HG03175 (cell line): ENCODE measurements at regions not wholly inside any gene's neighbourhood (a gene's known extent, or its start where the extent isn't known, plus 50 kb on each side); places are given as distances from the start of the nearest gene placed in this dataset.
"Not testable (repeated sequence)": the region's sequence is repeated elsewhere in the genome, so short reads cannot be mapped to it uniquely, and the experiment has no call there.

ENCODE experiments used
- ATAC-seq: cut with Tn5 transposase; IDR thresholded peaks from one replicate; pipeline ENCODE4 v1.9.1; 2021; ENCODE audit warnings: mild to moderate bottlenecking, moderate library complexity; ENCODE audit not compliant: unreplicated experiment

- no peak for ATAC-seq
These were observed 132.8 kb upstream of the RAP1B start for GRCh38 chr12:68477906-68478305.

- ATAC-seq, result no peak
These were observed 132.0 kb upstream of the RAP1B start for GRCh38 chr12:68478516-68479260.

GRCh38 chr12:68479261-68479895, 131.3 kb upstream of the RAP1B start:
- no peak for ATAC-seq

DNA sequence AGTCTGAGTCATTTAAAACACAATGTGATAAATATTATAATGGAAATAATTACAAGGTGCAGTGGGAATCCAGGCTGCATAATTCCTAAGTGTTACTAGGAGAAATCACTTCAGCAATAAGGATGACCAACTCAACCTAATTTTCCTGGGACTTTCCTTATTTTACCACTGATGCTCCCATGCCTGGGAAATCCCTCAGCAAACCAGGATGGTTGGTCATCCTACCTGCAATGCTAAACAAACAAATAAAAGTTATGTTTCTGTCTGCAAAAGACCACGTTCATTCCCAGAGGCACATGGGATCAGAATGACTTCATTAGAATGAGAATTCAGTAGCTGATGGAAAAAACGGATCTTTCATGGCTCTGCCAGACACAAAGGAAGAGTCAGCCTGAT, 130.8 kb upstream of the RAP1B start:
- no peak for ATAC-seq

GRCh38 chr12:68480526-68480925, 130.2 kb upstream of the RAP1B start:
- ATAC-seq, result no peak

GRCh38 chr12:68481181-68481941, 129.3 kb upstream of the RAP1B start:
- peak; percentile 49 for ATAC-seq

DNA sequence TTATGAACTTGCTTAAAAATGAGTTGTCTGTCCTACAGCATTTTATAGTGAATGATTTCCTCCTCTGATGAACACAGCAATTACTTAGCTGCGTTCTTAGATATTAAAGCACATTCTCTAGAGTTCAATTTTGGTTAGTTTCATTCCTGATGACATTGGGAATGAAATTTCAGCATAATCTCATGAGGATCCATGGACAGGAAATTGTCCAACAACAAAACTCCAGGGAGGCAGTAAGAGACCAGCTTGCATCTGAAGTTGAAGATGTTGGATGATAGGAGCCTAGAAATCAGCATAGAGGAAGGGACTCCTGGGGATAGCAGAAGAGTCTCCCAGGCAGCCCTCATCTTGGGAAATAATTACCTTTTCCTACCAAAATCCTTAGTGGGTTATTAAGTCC, 128.7 kb upstream of the RAP1B start:
- no peak for ATAC-seq

GRCh38 chr12:68482660-68483059, 128.0 kb upstream of the RAP1B start:
- peak; percentile 87 for ATAC-seq

DNA sequence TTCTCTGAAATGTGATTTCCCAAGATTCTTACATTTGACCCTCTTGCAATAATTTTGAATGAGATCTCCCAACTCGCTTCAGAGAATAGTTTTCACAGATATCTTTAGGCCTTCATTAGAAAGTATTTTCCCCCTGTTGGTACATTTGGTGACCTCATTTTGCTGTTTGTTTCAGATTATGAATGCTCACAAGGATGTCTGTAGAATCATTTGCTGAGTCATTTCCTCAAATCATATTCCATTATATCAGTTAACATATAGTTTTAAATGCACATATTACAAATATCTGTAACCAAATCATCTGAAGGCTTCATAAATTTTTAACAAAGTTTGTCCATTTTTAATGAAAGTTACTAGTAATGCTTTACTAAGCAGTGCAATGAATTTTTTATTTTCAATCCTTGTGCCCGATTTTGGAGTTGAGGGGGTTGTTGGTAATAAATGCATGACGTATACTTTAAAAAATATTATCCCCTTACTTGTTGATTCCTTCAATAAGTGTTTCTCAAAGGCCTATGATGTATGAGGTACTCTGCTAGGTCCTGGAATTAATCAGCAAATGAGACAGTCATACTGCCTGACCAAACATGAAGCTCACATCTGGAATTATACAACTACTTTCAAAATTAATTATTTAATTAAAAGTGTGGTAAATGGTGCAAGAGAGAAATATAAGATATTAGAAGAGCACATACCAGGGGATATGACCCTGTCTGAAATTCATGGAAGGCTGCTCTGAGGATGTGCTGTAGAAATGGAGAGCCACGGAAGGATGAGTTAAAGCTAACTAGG, 126.9 kb upstream of the RAP1B start:
- no peak for ATAC-seq

GRCh38 chr12:68484578-68484977, 126.1 kb upstream of the RAP1B start:
- not testable (repeated sequence) for ATAC-seq

DNA sequence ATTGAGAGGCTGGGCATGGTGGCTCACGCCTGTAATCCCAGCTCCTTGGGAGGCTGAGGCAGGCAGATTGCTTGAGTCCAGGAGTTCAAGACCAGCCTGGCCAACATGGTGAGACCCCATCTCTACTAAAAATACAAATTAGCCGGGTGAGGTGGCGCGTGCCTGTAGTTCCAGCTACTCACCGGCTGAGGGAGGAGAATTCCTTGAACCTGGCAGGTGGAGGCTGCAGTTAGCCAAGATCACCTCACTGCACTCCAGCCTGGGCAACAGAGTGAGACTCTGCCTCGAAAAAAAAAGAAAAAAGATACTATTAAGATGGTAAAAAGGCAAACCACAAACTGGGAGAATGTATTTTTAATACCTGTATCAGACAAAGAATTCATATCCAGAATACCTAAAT, 124.2 kb upstream of the RAP1B start:
- not testable (repeated sequence) for ATAC-seq

DNA sequence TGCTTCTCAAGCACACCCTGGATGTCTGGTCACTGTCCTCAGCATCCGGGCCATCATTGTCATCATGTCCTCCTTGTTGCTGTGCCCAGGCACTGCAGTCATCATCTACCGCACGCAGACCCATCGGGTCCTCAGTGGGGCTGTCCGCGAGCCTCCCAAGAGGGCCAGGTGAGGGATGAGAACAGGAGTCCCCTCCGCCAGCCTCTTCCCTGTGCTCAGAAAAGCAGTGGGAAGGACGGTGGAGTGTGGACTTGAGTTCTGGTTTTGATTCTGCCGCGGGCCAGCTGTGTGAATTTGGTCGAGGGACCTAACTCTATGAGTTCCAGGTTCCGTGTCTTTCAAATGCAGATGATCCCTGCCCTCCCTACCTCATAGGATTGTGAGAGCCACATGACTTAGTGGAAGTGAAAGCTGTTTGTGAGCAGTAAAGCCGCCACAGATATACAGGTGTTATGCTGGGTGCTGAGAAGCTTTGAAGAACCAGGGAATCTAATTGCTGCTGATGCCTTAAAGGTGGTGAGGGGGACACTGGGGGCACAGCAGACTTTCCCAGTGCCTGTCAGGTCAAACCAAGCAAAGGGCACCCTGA, 122.9 kb upstream of the RAP1B start:
- ATAC-seq, result peak; percentile 64

DNA sequence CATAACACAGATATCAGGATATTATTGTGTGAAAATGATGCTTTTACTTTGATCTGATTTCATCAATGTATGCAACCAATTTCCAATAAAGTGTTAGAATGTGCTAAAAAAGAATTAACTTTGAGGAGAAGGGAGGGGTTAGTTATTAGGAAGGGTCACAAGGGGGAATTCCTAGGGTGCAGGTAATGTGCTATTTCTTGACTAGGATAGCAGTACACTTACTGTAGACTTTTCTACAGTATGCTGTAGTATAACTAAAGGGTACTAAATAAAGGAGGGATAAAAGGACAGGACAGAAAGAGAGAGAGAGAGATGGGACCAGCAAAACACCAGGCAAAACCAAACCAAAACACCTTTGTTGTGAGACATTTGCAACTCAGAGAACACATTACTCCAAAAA, 121.4 kb upstream of the RAP1B start:
- no peak for ATAC-seq

GRCh38 chr12:68490476-68490875, 120.2 kb upstream of the RAP1B start:
- no peak for ATAC-seq

DNA sequence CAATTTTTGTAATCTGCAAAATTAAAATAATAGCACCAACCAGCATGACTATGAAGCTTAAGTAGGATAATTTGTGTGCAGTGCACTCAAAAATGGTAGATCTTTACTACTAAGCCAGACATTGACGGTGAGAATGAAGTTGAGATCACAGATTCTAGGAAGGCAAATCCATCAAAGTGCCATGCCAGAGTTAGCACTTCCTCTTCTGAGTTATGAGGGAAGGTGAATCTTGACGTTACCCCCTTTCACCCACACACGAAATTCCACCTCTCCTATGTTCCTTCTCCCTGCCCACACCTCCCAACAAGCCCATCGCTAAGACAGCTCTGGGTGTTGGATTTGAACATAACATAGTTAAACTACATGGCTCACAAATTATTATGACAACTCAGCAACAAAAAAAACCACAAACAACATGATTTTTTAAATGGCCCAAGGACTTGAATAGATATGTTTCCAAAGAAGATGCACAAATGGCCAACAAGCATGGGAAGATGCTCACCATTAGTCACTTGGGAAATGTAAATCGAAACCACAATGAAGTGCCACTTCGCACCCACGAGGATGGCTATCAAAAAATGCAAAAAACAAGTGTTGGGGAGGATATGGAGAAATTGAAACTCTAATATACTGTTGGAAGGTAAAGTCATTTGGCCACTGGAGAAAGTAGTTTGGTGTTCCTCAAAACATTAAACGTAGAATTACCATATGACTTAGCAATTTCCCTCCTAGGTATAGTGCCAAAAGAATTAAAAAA, 119.3 kb upstream of the RAP1B start:
- ATAC-seq, result no peak

DNA sequence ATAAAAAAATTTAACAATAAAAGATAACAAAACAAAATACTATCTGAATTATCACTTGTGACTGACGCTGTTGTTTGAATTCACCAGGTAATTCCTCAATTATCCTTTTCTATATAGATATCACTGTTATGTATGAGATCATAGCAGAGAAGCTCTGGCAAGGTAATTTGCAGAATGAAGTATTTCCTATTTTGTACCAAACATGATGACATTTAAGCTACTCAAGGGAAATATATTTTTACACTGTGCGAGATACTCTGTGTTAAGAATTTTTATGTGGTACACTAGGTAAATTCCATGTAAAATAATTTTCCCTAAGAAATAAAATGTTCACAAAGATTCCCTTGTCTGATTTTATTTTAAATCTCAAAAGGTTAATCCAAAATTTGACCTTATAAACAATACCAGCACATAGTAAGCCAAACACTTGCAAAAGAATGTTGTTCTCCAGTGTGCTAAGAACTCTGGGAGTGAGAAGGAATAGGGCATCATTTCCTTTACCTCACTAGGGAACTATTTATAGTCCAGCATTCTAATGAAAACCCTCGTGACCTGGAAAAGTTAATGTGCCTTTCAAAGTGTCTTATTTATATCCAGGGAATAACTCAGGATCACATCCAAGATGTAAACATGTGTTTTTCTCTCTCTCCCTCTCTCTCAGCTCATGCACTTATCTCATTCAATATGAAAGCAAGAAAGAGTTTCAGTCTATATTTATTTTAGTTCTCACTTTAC, 115.2 kb upstream of the RAP1B start:
- no peak for ATAC-seq

DNA sequence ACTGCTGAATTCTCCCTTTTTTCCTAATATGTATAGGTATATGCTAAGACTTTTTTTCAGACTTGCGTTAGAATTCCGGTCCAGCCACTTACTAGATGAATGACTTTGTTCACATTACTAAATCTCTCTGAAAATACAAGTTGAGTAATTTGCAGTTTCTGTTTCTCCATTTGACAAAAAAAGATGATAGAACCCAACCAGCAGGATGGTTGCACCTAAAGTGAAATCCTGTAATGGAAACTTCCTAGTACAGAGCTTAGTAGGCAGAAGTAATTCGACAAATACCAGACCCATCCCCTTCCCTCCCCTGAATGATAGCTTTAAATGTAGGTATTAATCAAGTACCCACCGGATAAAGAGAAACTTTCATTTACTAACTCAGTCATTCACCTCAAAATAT, 113.6 kb upstream of the RAP1B start:
- ATAC-seq, result no peak

GRCh38 chr12:68497702-68498101, 113.0 kb upstream of the RAP1B start:
- ATAC-seq, result no peak

DNA sequence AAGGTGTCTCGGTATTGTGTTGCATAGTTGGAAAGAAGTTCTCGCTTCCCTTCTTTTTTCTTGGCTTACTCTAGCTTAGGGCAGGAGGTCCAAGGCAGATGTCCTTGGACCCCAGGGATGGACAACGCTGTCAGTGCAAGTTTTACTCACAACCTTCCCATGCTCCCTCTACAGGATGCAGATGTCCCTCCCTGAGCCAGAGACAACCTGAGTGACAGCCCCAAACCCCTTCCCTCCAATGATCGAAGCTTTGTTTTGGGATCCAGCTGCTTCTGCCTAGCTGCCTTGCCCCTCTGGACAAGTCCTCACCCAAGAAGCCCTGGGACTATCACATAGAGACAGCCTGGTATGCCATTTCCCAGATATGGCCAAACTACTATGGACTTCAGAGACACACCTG, 112.0 kb upstream of the RAP1B start:
- no peak for ATAC-seq
